Parathyroid adenoma (tissue), 2 donors: ENCODE measurements at regions not wholly inside any gene's neighbourhood (a gene's known extent, or its start where the extent isn't known, plus 50 kb on each side); places are given as distances from the start of the nearest gene placed in this dataset.

Experiments used
- H2AFZ ChIP-seq: fragments of 300-600 bp; sonication (generic); one replicate; pipeline ENCODE4 v1.7.0; 2017; ENCODE audit warnings: antibody characterized with exemption, mild to moderate bottlenecking
- H3K27ac ChIP-seq: fragments of 300-600 bp; sonication (generic); one replicate; pipeline ENCODE4 v1.7.0; 2017
- H3K27me3 ChIP-seq: fragments of 300-600 bp; sonication (generic); one replicate; pipeline ENCODE4 v1.7.0; 2017; ENCODE audit warnings: low read length; ENCODE audit not compliant: control insufficient read depth, insufficient read depth
- H3K36me3 ChIP-seq: fragments of 300-600 bp; sonication (generic); one replicate; pipeline ENCODE4 v1.7.0; 2017; ENCODE audit warnings: low read length; ENCODE audit not compliant: control insufficient read depth, insufficient read depth
- H3K4me1 ChIP-seq: fragments of 300-600 bp; sonication (generic); one replicate; pipeline ENCODE4 v1.7.0; 2017; ENCODE audit warnings: control low read depth
- H3K4me2 ChIP-seq: fragments of 300-600 bp; sonication (generic); one replicate; pipeline ENCODE4 v1.7.0; 2017; ENCODE audit warnings: low read length
- H3K4me3 ChIP-seq: fragments of 300-600 bp; sonication (generic); one replicate; pipeline ENCODE4 v1.7.0; 2017; ENCODE audit warnings: low read depth, low read length
- H3K79me2 ChIP-seq: fragments of 300-600 bp; sonication (generic); one replicate; pipeline ENCODE4 v1.7.0; 2017; ENCODE audit warnings: control low read depth
- H3K9ac ChIP-seq: fragments of 300-600 bp; sonication (generic); one replicate; pipeline ENCODE4 v1.7.0; 2017; ENCODE audit warnings: mild to moderate bottlenecking
- H3K9me3 ChIP-seq: fragments of 300-600 bp; sonication (generic); one replicate; pipeline ENCODE4 v1.7.0; 2017; ENCODE audit warnings: low read length; ENCODE audit not compliant: control insufficient read depth
- CTCF ChIP-seq: fragments of 300-600 bp; sonication (generic); IDR thresholded peaks from one replicate; pipeline ENCODE4 v1.7.0; 2017; ENCODE audit warnings: antibody characterized with exemption, mild to moderate bottlenecking
- donor health status: primary hyperparathyroidism.

GRCh38 chr12:97335115-97335514 lies 127.5 kb upstream of the RMST start:
- no peak overlapping the region for H3K9ac ChIP-seq
- H3K4me2 ChIP-seq, result no peak overlapping the region
- no peak overlapping the region for H3K4me3 ChIP-seq
- H3K9me3 ChIP-seq, result no peaks in the 10 kb centered on the region
- no peak overlapping the region for H2AFZ ChIP-seq
- H3K27ac ChIP-seq, result no peak overlapping the region
- H3K27me3 ChIP-seq, result no peaks in the 10 kb centered on the region
- H3K4me1 ChIP-seq, result no peaks in the 10 kb centered on the region
- no peaks in the 10 kb centered on the region for H3K79me2 ChIP-seq
- TF ChIP-seq CTCF, result no peak
- no peaks in the 10 kb centered on the region for H3K36me3 ChIP-seq

GRCh38 chr12:97336900-97337751 lies 125.5 kb upstream of the RMST start:
- Histone ChIP-seq H3K9ac (no peak overlapping the region), H3K27ac (no peak overlapping the region), H3K4me3 (no peak overlapping the region), H3K79me2 (no peaks in the 10 kb centered on the region), H3K9me3 (no peaks in the 10 kb centered on the region), H3K4me2 (no peak overlapping the region), H3K36me3 (no peaks in the 10 kb centered on the region), H2AFZ (no peak overlapping the region), H3K27me3 (no peaks in the 10 kb centered on the region), H3K4me1 (no peaks in the 10 kb centered on the region)
- no peak for TF ChIP-seq CTCF

GRCh38 chr12:97342130-97342529 lies 120.5 kb upstream of the RMST start:
- H3K27me3 ChIP-seq, result no peaks in the 10 kb centered on the region
- no peaks in the 10 kb centered on the region for H3K79me2 ChIP-seq
- TF ChIP-seq CTCF, result no peak
- no peak overlapping the region for H2AFZ ChIP-seq
- no peaks in the 10 kb centered on the region for H3K9me3 ChIP-seq
- H3K36me3 ChIP-seq, result no peaks in the 10 kb centered on the region
- H3K4me1 ChIP-seq, result no peaks in the 10 kb centered on the region
- H3K27ac ChIP-seq, result no peak overlapping the region
- no peak overlapping the region for H3K9ac ChIP-seq
- no peak overlapping the region for H3K4me2 ChIP-seq
- no peak overlapping the region for H3K4me3 ChIP-seq

- H3K36me3 ChIP-seq, result no peaks in the 10 kb centered on the region
- H3K9ac ChIP-seq, result no peak overlapping the region
- H3K27ac ChIP-seq, result no peak overlapping the region
- H3K4me3 ChIP-seq, result no peak overlapping the region
- no peak overlapping the region for H3K4me2 ChIP-seq
- H3K9me3 ChIP-seq, result no peaks in the 10 kb centered on the region
- H3K4me1 ChIP-seq, result no peaks in the 10 kb centered on the region
- no peaks in the 10 kb centered on the region for H3K27me3 ChIP-seq
- H3K79me2 ChIP-seq, result no peaks in the 10 kb centered on the region
- TF ChIP-seq CTCF, result no peak
- no peak overlapping the region for H2AFZ ChIP-seq
Measured at GRCh38 chr12:97347956-97348355, 114.6 kb upstream of the RMST start.

GRCh38 chr12:97358361-97358760 lies 104.2 kb upstream of the RMST start:
- Histone ChIP-seq H3K27me3 (no peaks in the 10 kb centered on the region), H3K27ac (no peak overlapping the region), H3K9ac (no peak overlapping the region), H2AFZ (no peak overlapping the region), H3K36me3 (no peaks in the 10 kb centered on the region), H3K4me2 (no peak overlapping the region), H3K9me3 (no peaks in the 10 kb centered on the region), H3K4me3 (no peak overlapping the region), H3K4me1 (no peaks in the 10 kb centered on the region), H3K79me2 (no peaks in the 10 kb centered on the region)
- no peak for TF ChIP-seq CTCF
